Coronary artery (tissue), 2 donors: ENCODE measurements at regions not wholly inside any gene's neighbourhood (a gene's known extent, or its start where the extent isn't known, plus 50 kb on each side); places are given as distances from the start of the nearest gene placed in this dataset.

Source experiments
- DNase-seq: peaks from one replicate; pipeline ENCODE4 v3.0.0-alpha.2; 2017; ENCODE audit warnings: low spot score
- H3K27ac ChIP-seq, 2 donors: fragments of 200-600 bp; sonication (generic); one replicate each; pipeline ENCODE4 v1.5.1; 2016 to 2019
- H3K4me3 ChIP-seq: fragments of 200-600 bp; sonication (generic); 2 replicates; pipeline ENCODE4 v1.5.1; 2016; ENCODE audit warnings: mild to moderate bottlenecking, moderate library complexity
- CTCF ChIP-seq: fragments of 200-600 bp; sonication (generic); IDR thresholded peaks from one replicate; pipeline ENCODE4 v1.5.1; 2019; ENCODE audit warnings: antibody characterized with exemption

DNA sequence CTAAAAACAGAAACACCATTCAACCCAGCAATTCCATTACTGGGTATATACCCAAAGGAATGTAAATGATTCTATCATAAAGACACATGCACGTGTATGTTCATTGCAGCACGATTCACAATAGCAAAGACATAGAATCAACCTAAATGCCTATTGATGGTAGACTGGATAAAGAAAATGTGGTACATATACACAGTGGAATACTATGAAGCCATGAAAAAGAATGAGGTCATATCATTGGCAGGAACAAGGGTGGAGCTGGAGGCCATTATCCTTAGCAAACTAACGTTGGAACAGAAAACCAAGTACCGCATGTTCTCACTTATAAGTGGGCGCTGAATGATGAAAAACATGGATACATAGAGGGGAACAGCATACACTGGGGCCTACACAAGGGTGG is 77.2 kb upstream of the MYOCD start:
- Histone ChIP-seq H3K27ac (no peak overlapping the region), H3K4me3 (no peak overlapping the region)
- no peak for TF ChIP-seq CTCF
- no peak for DNase-seq

- H3K27ac ChIP-seq: peak overlapping the region in 1 of 2 donors; percentile 38
- H3K4me3 ChIP-seq: no peak overlapping the region
- TF ChIP-seq CTCF: no peak
Measured at GRCh38 chr17:12590417-12590816, 75.3 kb upstream of the MYOCD start.

GRCh38 chr17:12591021-12591735 is 74.5 kb upstream of the MYOCD start:
- no peak for DNase-seq
- no peak for TF ChIP-seq CTCF
- Histone ChIP-seq H3K27ac (peak overlapping the region; percentile 22 to 58), H3K4me3 (no peak overlapping the region)

More at GRCh38 chr17:12590417-12590816, 75.3 kb upstream of the MYOCD start:
- no peak for DNase-seq

GRCh38 chr17:12592941-12593340 is 72.7 kb upstream of the MYOCD start:
- Histone ChIP-seq H3K4me3 (no peak overlapping the region), H3K27ac (no peak overlapping the region)
- no peak for TF ChIP-seq CTCF
- DNase-seq: no peak

DNA sequence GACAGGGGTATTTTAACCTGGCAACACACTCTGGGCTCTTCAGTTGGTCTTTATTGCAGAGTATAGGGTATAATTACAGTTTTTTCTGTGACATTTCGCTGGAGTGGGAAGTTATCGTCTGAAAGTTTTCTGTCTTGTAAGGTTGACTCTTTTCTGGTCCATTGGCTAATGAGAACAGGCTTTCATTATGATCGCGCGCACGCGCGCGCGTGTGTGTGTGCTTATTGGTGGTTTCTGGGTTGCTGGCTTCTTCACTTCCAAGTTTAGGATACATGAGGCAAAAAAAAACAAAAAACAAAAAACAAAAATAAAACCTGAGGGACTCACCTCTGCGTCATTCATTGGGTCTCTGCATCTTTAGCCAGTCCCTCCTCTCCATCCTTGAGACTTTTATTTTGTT is 68.7 kb upstream of the MYOCD start:
- TF ChIP-seq CTCF: no peak
- Histone ChIP-seq H3K4me3 (no peak overlapping the region), H3K27ac (no peak overlapping the region)
- no peak for DNase-seq

GRCh38 chr17:12597895-12598294 is 67.8 kb upstream of the MYOCD start:
- no peak for TF ChIP-seq CTCF
- Histone ChIP-seq H3K4me3 (no peak overlapping the region), H3K27ac (no peak overlapping the region)
- no peak for DNase-seq

GRCh38 chr17:12599186-12599920 is 66.3 kb upstream of the MYOCD start:
- peak overlapping the region in 1 of 2 donors; percentile 26 for H3K27ac ChIP-seq
- no peak overlapping the region for H3K4me3 ChIP-seq
- TF ChIP-seq CTCF: no peak
- no peak for DNase-seq
